SK-MEL-5 (cell line): ENCODE measurements at regions not wholly inside any gene's neighbourhood (a gene's known extent, or its start where the extent isn't known, plus 50 kb on each side); places are given as distances from the start of the nearest gene placed in this dataset.

Source experiments
- DNase-seq: peaks from one replicate; pipeline ENCODE4 v3.0.0-alpha.2; 2016; ENCODE audit warnings: low read depth, low spot score
- in situ Hi-C: cut with HindIII; loops from 2 replicates; pipeline ENCODE4 v1.10.0; 2016; ENCODE audit warnings: low sequenced_read_pairs, high pct_unique_total_duplicates, low pct_unique_long_range_greater_than_20kb

DNA sequence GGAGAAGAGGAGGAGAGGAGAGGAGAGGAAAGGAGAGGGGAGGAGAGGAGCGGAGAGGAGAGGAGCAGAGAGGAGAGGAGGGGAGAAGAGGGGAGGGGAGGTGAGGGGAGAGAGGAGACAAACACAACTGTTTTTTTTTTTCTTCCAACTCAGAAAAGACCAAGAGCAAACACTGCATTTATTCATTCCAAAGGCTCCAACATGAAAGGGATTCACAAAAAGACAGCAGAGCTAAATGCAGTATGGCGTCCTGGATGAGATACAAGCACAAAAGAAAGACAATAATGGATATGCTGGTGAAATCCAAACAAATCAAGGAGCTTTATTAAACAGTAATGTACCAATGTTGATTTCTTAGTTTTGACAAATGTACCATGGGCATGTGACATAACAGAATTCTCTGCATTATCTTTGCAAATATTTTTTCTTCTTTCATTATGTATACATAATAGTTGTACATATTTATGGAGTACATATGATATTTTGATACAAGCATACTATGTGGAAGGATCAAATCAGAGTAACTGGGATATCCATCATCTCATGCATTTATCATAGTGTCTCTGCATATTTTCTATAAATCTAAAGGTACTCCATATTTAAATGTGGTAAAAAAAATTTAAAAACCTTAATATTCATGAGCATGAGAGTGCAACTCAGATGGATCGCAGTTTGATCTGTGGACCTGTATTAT is 204.6 kb downstream of the CBLN4 start:
- no peak for DNase-seq
- in situ Hi-C loops = no loop called here

DNA sequence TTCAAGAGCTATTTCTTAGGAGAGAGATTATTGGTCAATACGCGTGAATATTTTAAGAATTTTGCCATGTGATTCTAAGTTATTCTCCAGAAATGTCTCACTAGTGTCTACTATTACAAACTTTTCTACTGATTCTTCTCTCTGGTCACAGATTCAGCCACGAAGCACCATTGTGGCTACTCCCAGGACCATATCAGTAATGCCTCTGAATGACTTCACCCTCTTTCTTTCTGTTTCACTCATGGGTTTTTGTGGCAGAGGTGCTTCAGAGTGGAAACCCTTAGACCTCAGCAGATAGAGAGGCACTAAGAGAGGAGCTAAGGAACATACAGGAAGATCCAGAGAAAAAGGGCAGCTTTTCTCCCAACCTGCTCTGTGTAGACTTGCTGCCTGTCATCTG is 211.3 kb downstream of the CBLN4 start:
- in situ Hi-C loops = no loop called here
- DNase-seq = no peak

DNA sequence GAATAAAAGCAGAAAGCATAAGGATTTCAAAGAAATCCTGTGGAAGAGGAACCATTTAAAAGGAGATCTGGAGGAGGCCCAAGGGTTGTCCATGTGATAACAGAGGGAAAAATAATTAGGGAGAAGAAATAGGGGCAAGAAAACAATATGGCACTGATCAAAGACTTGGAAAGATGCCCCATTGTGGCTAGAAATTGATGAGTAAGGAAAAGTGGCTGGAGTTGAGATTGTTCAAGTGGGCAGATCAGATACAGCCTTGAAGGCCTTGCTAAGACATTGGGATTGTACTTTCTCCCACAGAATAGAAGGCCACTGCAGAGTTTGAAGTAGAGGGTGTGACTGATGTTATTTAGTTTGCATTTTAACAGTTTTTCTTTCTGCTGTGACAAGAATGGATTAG is 213.3 kb downstream of the CBLN4 start:
- in situ Hi-C loops = no loop called here
- no peak for DNase-seq

GRCh38 chr20:55790178-55790577 is 215.1 kb downstream of the CBLN4 start:
- in situ Hi-C loops = no loop called here

GRCh38 chr20:55784036-55784435 is 221.3 kb downstream of the CBLN4 start:
- no peak for DNase-seq
- in situ Hi-C loops = no loop called here

More at GRCh38 chr20:55790178-55790577, 215.1 kb downstream of the CBLN4 start:
- DNase-seq = no peak

DNA sequence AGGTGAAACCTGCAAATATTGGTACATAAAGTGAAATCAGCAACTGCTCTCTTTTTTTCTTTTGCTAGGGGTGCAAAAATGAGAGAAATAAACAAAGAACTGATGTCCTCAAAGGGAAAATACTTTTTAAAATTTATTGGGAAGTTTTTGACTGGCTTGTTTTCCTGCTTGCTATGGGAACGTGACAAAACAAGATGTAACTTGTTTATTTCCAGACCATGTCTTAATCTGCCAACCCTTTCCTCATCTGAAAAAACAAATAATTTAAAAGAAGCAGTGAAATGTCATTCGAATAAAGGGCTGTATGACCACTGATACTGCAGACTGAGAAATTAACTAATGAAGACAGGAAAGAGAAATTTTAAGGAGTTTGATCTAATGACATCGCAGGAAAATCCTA is 221.9 kb downstream of the CBLN4 start:
- in situ Hi-C loops = no loop called here
- DNase-seq = no peak

DNA sequence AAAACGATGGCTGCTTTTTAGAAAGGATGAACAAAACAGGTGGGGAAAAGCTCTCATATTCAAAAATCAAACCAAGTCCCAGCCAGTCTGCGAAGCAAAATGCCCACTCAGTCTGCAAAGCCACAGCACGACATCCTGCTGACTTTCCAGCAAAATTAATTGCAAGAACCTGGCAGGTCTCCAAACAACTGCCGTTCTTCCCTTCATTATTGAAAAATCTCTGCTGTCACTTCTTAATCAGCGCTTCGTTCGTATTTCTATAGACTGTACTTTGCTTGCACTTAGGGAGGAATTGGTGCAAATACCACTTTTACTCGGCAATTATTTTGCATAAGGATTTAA is 222.4 kb downstream of the CBLN4 start:
- no peak for DNase-seq
- in situ Hi-C loops = no loop called here

GRCh38 chr20:55782224-55782911 is 223.0 kb downstream of the CBLN4 start:
- no peak for DNase-seq
- in situ Hi-C loops = no loop called here

GRCh38 chr20:55778796-55779195 is 226.5 kb downstream of the CBLN4 start:
- in situ Hi-C loops = no loop called here
- DNase-seq = no peak

- no peak for DNase-seq
- in situ Hi-C loops = no loop called here
Observed at GRCh38 chr20:55777641-55778040, 227.7 kb downstream of the CBLN4 start.

DNA sequence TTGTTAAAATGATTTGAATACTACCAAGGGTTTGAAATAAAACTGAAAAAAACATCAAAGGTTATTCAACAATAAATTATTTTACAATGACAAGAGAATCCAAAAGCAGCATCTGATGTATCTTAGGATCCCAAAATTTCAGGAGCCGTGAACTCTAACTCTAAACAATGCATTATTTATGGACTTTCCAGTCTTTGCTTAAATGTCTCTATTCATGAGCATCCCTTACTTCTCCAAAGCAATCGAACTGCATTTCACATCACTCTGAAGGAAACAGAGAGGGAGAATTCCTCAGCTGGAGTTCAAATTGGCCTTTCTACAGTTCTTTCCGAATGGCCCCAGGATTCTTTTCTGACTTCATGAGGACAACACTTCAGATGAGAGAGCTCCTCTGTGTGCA is 229.1 kb downstream of the CBLN4 start:
- in situ Hi-C loops = no loop called here
- no peak for DNase-seq

GRCh38 chr20:55774628-55775027 is 230.7 kb downstream of the CBLN4 start:
- DNase-seq = no peak

GRCh38 chr20:55761797-55762196 is 243.5 kb downstream of the CBLN4 start:
- no peak for DNase-seq
- in situ Hi-C loops = no loop called here

More at GRCh38 chr20:55774628-55775027, 230.7 kb downstream of the CBLN4 start:
- in situ Hi-C loops = no loop called here

DNA sequence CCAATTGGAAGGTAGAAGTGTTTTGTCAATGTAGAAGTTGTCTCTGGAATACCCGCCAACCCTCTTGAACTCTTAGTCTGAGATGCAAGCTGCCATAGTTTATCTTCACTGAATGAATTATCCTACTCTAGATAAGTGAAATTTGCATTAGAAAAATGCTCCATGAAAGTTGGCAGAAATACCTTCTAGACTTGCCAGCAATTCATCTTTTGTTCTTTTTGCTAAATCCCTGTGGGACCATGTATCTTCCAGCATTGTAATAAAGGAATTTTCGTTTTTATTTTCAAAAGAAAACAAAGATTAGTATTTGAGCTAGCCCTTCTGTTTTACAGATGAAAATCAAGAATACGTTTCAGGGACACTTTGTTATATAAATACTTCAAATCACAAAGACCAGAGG is 244.2 kb downstream of the CBLN4 start:
- in situ Hi-C loops = no loop called here
- DNase-seq = no peak

- no peak for DNase-seq
- in situ Hi-C loops = no loop called here
Observed at GRCh38 chr20:55760586-55760985, 244.7 kb downstream of the CBLN4 start.

- no peak for DNase-seq
- in situ Hi-C loops = no loop called here
Observed at GRCh38 chr20:55755861-55756260, 249.5 kb downstream of the CBLN4 start.

- in situ Hi-C loops = no loop called here
Observed at GRCh38 chr20:55755411-55755810, 249.9 kb downstream of the CBLN4 start.

GRCh38 chr20:55746723-55747122 is 258.6 kb downstream of the CBLN4 start:
- DNase-seq = no peak
- in situ Hi-C loops = no loop called here

More at GRCh38 chr20:55755411-55755810, 249.9 kb downstream of the CBLN4 start:
- no peak for DNase-seq

GRCh38 chr20:55745840-55746239 is 259.5 kb downstream of the CBLN4 start:
- in situ Hi-C loops = no loop called here
- DNase-seq = no peak
